PFSK-1 (cell line): ENCODE measurements at regions not wholly inside any gene's neighbourhood (a gene's known extent, or its start where the extent isn't known, plus 50 kb on each side); places are given as distances from the start of the nearest gene placed in this dataset.

Source experiments
- FOXP2 ChIP-seq: optimal IDR thresholded peaks from 2 replicates; pipeline ENCODE3; 2011; ENCODE audit warnings: borderline replicate concordance, control low read depth, inconsistent platforms; ENCODE audit not compliant: insufficient read depth; ENCODE audit errors: extremely low read length, extremely low read depth
- POLR2AphosphoS5 ChIP-seq: IDR thresholded peaks from 2 replicates; pipeline ENCODE4 v1.6.1; 2012; ENCODE audit warnings: low read depth, mild to moderate bottlenecking, control low read depth, low read length, moderate library complexity
- REST ChIP-seq, 2 experiments: IDR thresholded peaks; 2 replicates each; pipeline versions ENCODE4 v1.6.1 to v1.8.0; 2011 to 2012; ENCODE audit warnings: low read depth in 2 of 2, low read length in 2 of 2, control low read depth in 1 of 2, inconsistent platforms in 1 of 2, mild to moderate bottlenecking in 1 of 2, moderate library complexity in 1 of 2; ENCODE audit not compliant: insufficient read depth in 1 of 2
- SIN3A ChIP-seq: IDR thresholded peaks from 2 replicates; pipeline ENCODE4 v1.6.1; 2012; ENCODE audit warnings: mild to moderate bottlenecking, low read length, moderate library complexity, borderline replicate concordance; ENCODE audit not compliant: insufficient read depth
- TAF1 ChIP-seq: IDR thresholded peaks from 2 replicates; pipeline ENCODE4 v1.6.1; 2012; ENCODE audit warnings: low read length, control low read depth, borderline replicate concordance; ENCODE audit not compliant: insufficient read depth

DNA sequence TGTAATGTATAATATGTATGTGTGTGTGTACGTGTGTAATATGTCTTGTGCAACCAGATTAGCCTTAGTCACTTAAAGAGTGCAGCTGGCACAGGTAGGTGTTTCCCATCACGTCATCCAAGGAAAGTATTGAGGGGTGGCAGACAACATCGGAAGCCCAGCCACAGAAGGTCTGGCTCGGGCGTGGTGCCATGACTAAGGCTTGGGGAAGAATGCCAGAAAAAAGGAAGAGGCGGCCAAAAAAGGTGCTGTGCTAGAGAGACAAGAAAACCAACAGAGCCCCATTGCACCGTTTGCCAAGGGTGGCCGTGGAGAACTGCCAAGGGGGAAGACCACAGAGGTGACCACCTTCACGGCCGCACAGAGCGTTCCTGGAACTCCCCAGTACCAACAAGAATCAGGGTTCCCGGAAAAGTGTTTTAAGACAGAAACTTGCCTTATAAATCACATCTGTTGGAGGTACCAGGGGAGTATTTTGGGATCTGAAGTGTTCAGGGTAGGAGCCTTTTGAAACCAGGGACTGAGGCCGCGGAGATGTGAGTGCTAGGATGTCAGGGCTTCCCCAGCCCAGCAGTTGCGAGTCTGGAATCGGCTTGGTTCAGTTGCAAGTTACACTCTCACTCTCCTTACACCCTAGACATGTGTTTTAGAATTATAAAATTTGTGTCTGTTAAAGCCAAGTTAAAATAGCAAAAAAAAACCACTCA, 131.2 kb upstream of the DYRK2 start:
- TF ChIP-seq TAF1 (no peak), FOXP2 (no peak), REST (IDR thresholded peaks at IDR 0.05; ENCODE audit: insufficient read depth in 1 of 2, low read depth in 2 of 2, low read length in 2 of 2) (no peak), SIN3A (no peak), POLR2AphosphoS5 (no peak)

DNA sequence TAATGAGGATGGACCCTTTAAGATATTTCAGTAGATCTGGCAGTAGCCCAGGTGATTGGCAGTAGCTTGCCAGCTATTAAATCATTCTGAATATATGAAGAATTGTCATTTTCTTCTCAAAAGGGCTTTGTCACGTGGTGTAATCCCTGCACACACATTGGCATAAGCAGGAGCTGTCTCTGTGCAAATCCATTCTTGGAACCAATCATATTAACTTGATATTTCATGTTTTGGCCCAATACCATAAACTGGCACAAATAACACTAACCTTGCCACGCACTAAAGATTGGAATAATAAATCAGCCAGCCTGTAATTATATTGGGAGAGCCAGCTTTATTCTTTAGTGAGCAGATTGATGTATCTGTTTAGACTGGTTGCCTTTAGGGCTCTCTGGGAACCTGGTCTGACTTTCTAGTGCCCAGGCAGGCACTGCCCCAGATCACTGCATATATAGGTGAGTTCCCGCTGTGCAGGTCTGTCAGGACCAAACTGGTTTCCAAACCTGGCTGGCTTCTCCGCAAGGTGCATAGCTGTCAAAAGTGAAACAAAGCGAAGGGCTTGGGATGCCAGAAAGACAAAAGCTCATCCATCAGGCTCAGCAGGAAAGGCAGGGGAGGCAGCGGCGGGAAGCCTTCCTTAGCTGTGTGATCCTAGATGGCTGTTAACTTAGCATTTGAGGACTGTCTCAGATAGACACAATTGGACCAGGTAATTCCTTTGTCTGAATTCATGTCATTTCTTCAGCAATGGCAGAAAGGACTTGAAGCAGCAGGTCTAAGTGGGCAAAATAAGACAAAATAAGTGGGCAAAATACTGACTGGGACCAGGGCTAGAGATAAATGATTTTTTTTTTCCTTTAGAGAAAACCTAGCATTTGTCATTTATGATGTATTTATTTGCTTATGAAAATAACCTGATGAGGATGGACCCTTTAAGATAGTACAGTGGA, 128.8 kb upstream of the DYRK2 start:
- TF ChIP-seq POLR2AphosphoS5: no peak
- TF ChIP-seq SIN3A: no peak
- no peak for TF ChIP-seq REST (IDR thresholded peaks at IDR 0.05; ENCODE audit: insufficient read depth in 1 of 2, low read depth in 2 of 2, low read length in 2 of 2)
- no peak for TF ChIP-seq FOXP2
- TF ChIP-seq TAF1: no peak

GRCh38 chr12:67520606-67521005, 127.9 kb upstream of the DYRK2 start:
- TF ChIP-seq POLR2AphosphoS5 (no peak), SIN3A (no peak), REST (IDR thresholded peaks at IDR 0.05; ENCODE audit: insufficient read depth in 1 of 2, low read depth in 2 of 2, low read length in 2 of 2) (no peak), FOXP2 (no peak), TAF1 (no peak)

GRCh38 chr12:67522222-67522621, 126.3 kb upstream of the DYRK2 start:
- no peak for TF ChIP-seq TAF1
- TF ChIP-seq POLR2AphosphoS5: no peak
- no peak for TF ChIP-seq REST (IDR thresholded peaks at IDR 0.05; ENCODE audit: insufficient read depth in 1 of 2, low read depth in 2 of 2, low read length in 2 of 2)
